IMR-90 (cell line): ENCODE measurements at regions not wholly inside any gene's neighbourhood (a gene's known extent, or its start where the extent isn't known, plus 50 kb on each side); places are given as distances from the start of the nearest gene placed in this dataset.
"Not testable (repeated sequence)": the region's sequence is repeated elsewhere in the genome, so short reads cannot be mapped to it uniquely, and the experiment has no call there.

Source experiments
- ATAC-seq: fragments of 200-7000 bp; cut with Tn5 transposase; 2 replicates; pipeline ENCODE4 v1.9.1; 2020; ENCODE audit warnings: low read depth, mild to moderate bottlenecking, moderate library complexity
- BruUV-seq: library from RNA; stranded (reverse); fragments of 400-500 nt; replicated peaks from 2 replicates; lab custom pipeline; 2021; lab: Mats Ljungman, UMichigan
- CTCF ChIA-PET: fragments of 300-600 bp; formaldehyde crosslinking; extraction: SDS; loops from one replicate; lab custom pipeline; 2021; ENCODE audit warnings: antibody characterized with exemption; lab: Yijun Ruan, JAX
- POLR2A ChIA-PET: fragments of 300-600 bp; sonication (Branson Sonifier 250); formaldehyde crosslinking; loops from one replicate; lab custom pipeline; 2022; ENCODE audit warnings: antibody characterized with exemption; ENCODE audit not compliant: unreplicated experiment; lab: Charles Lee
- DNase-seq: peaks from one replicate; pipeline ENCODE4 v3.0.0; 2013
- H2AFZ ChIP-seq: replicated peaks from 2 replicates; pipeline ENCODE3; 2013; ENCODE audit warnings: low read length, mild to moderate bottlenecking; ENCODE audit not compliant: poor library complexity
- H2AK5ac ChIP-seq: 2 replicates; pipeline ENCODE4 v1.6.1; 2013; ENCODE audit warnings: low read depth, low read length, inconsistent platforms
- H2AK9ac ChIP-seq: replicated peaks from 2 replicates; pipeline ENCODE3; 2013; ENCODE audit warnings: mild to moderate bottlenecking, low read depth, low read length, moderate library complexity; ENCODE audit not compliant: poor library complexity
- H2BK120ac ChIP-seq: 2 replicates; pipeline ENCODE4 v1.6.1; 2013; ENCODE audit warnings: low read depth, low read length, inconsistent platforms
- H2BK15ac ChIP-seq: 3 replicates; pipeline ENCODE4 v1.6.1; 2013; ENCODE audit warnings: low read depth, low read length, inconsistent platforms
- H2BK20ac ChIP-seq: 2 replicates; pipeline ENCODE4 v1.6.1; 2013; ENCODE audit warnings: low read depth, mild to moderate bottlenecking, inconsistent platforms, low read length, moderate library complexity
- H2BK5ac ChIP-seq: 2 replicates; pipeline ENCODE4 v1.6.1; 2013; ENCODE audit warnings: mild to moderate bottlenecking, low read depth, low read length, inconsistent platforms; ENCODE audit not compliant: poor library complexity, severe bottlenecking
- H3K14ac ChIP-seq: replicated peaks from 2 replicates; pipeline ENCODE4 v1.6.1; 2013; ENCODE audit warnings: low read depth, low read length, inconsistent platforms
- H3K18ac ChIP-seq: 2 replicates; pipeline ENCODE4 v1.6.1; 2013; ENCODE audit warnings: low read depth, low read length, control low read depth
- H3K23ac ChIP-seq: 2 replicates; pipeline ENCODE4 v1.6.1; 2013; ENCODE audit warnings: low read depth, low read length, inconsistent platforms
- H3K27ac ChIP-seq: 2 replicates; pipeline ENCODE4 v1.5.1; 2013; ENCODE audit warnings: mild to moderate bottlenecking, control low read depth, low read length; ENCODE audit not compliant: insufficient read depth
- H3K27me3 ChIP-seq: 2 replicates; pipeline ENCODE4 v1.6.1; 2013; ENCODE audit warnings: low read length; ENCODE audit not compliant: control insufficient read depth, insufficient read depth
- H3K36me3 ChIP-seq: 2 replicates; pipeline ENCODE4 v1.6.1; 2013; ENCODE audit warnings: low read length, mixed read lengths; ENCODE audit not compliant: control insufficient read depth, insufficient read depth
- H3K4ac ChIP-seq: 2 replicates; pipeline ENCODE4 v1.6.1; 2013; ENCODE audit warnings: low read depth, low read length, inconsistent platforms
- H3K4me1 ChIP-seq: 2 replicates; pipeline ENCODE4 v1.6.1; 2013; ENCODE audit warnings: low read length, mixed read lengths; ENCODE audit not compliant: control insufficient read depth, insufficient read depth
- H3K4me2 ChIP-seq: 2 replicates; pipeline ENCODE4 v1.6.1; 2013; ENCODE audit warnings: low read depth, mild to moderate bottlenecking, control low read depth, low read length, moderate library complexity
- H3K4me3 ChIP-seq: 2 replicates; pipeline ENCODE4 v1.5.1; 2013; ENCODE audit warnings: low read depth, mild to moderate bottlenecking, control low read depth, low read length, moderate library complexity; ENCODE audit not compliant: insufficient read depth
- H3K56ac ChIP-seq: 2 replicates; pipeline ENCODE4 v1.6.1; 2013; ENCODE audit warnings: low read length, inconsistent platforms; ENCODE audit not compliant: insufficient read depth; ENCODE audit errors: extremely low read depth
- H3K79me1 ChIP-seq, 2 experiments: 2 replicates each; pipeline ENCODE4 v1.6.1; 2013; ENCODE audit warnings: low read length in 2 of 2, inconsistent platforms in 1 of 2, low read depth in 1 of 2
- H3K9ac ChIP-seq: 2 replicates; pipeline ENCODE4 v1.6.1; 2013; ENCODE audit warnings: low read depth, low read length, control low read depth
- H3K9me1 ChIP-seq: 2 replicates; pipeline ENCODE4 v1.6.1; 2013; ENCODE audit warnings: low read length, inconsistent platforms; ENCODE audit not compliant: insufficient read depth
- H3K9me3 ChIP-seq: 2 replicates; pipeline ENCODE4 v1.6.1; 2013; ENCODE audit warnings: low read length; ENCODE audit not compliant: control insufficient read depth, insufficient read depth
- H4K20me1 ChIP-seq: 2 replicates; pipeline ENCODE4 v1.6.1; 2013; ENCODE audit warnings: low read length, inconsistent platforms; ENCODE audit not compliant: insufficient read depth
- H4K5ac ChIP-seq: 2 replicates; pipeline ENCODE4 v1.6.1; 2013; ENCODE audit warnings: mild to moderate bottlenecking, low read depth, low read length, control low read depth
- H4K8ac ChIP-seq, 2 experiments: 2 replicates each; pipeline ENCODE4 v1.6.1; 2013; ENCODE audit warnings: low read depth in 2 of 2, low read length in 2 of 2, control low read depth in 1 of 2, inconsistent platforms in 1 of 2
- H4K91ac ChIP-seq: 2 replicates; pipeline ENCODE4 v1.6.1; 2013; ENCODE audit warnings: low read depth, low read length, inconsistent platforms; ENCODE audit not compliant: insufficient read depth
- WGBS, 2 experiments: methylation state at CpG; one replicate each; pipeline versions ENCODE4 v1.1.5 to v1.1.7; 2013; ENCODE audit warnings: missing lambda C conversion rate in 2 of 2; ENCODE audit not compliant: insufficient read length in 1 of 2; ENCODE audit errors: extremely low coverage in 2 of 2; 5-methylcytosine and 5-hydroxymethylcytosine counted together
- dilution Hi-C: fragments of 300-500 bp; cut with HindIII; formaldehyde crosslinking; loops from one replicate; pipeline ENCODE4 v1.14.3; 2018; ENCODE audit warnings: low sequenced_read_pairs; ENCODE audit not compliant: unreplicated experiment
- in situ Hi-C: fragments of 300-500 bp; cut with MboI; formaldehyde crosslinking; loops from 3 replicates; pipeline ENCODE4 v1.14.3; 2019; ENCODE audit warnings: low sequenced_read_pairs, inconsistent platforms, mixed read lengths
- intact Hi-C: fragments of 100-400 bp; cut with micrococcal nuclease; formaldehyde crosslinking; loops from 2 replicates; pipeline ENCODE4 v1.10.0; 2022

- H2BK5ac ChIP-seq, in situ Hi-C loops, H3K79me1 ChIP-seq, DNase-seq, H3K4me3 ChIP-seq, H2AK5ac ChIP-seq, H3K27me3 ChIP-seq, intact Hi-C loops, H3K18ac ChIP-seq, H2AK9ac ChIP-seq, dilution Hi-C loops, H2BK120ac ChIP-seq, H3K36me3 ChIP-seq, H2AFZ ChIP-seq, H3K4me1 ChIP-seq, H2BK20ac ChIP-seq, H4K5ac ChIP-seq, H4K8ac ChIP-seq, H3K4ac ChIP-seq, H3K9me1 ChIP-seq, H3K56ac ChIP-seq, H3K9me3 ChIP-seq, BruUV-seq, H3K27ac ChIP-seq, ATAC-seq, H2BK15ac ChIP-seq, H3K14ac ChIP-seq, CTCF ChIA-PET, H4K91ac ChIP-seq, H3K9ac ChIP-seq, H3K23ac ChIP-seq, H3K4me2 ChIP-seq, POLR2A ChIA-PET, H4K20me1 ChIP-seq: not testable (repeated sequence)
- no CpG with 5 or more reads among the region's 2 CpGs for WGBS, 2 experiments
Observed at GRCh38 chr1:121082995-121083394, 101.1 kb downstream of the FAM72B start.

- BruUV-seq, H4K91ac ChIP-seq, H2AK9ac ChIP-seq, H2BK15ac ChIP-seq, H3K36me3 ChIP-seq, H3K9ac ChIP-seq, H2BK5ac ChIP-seq, H4K20me1 ChIP-seq, H2AFZ ChIP-seq, H3K14ac ChIP-seq, H3K23ac ChIP-seq, H3K79me1 ChIP-seq, H3K9me3 ChIP-seq, H4K5ac ChIP-seq, H4K8ac ChIP-seq, dilution Hi-C loops, H2BK20ac ChIP-seq, H3K27ac ChIP-seq, ATAC-seq, H3K9me1 ChIP-seq, H3K18ac ChIP-seq, H3K4ac ChIP-seq, H3K56ac ChIP-seq, DNase-seq, POLR2A ChIA-PET, H3K4me1 ChIP-seq, in situ Hi-C loops, H3K4me3 ChIP-seq, CTCF ChIA-PET, intact Hi-C loops, H2AK5ac ChIP-seq, H3K27me3 ChIP-seq, H3K4me2 ChIP-seq, H2BK120ac ChIP-seq: not testable (repeated sequence)
- no CpG with 5 or more reads among the region's 3 CpGs for WGBS, 2 experiments
Observed at GRCh38 chr1:121086249-121086648, 97.9 kb downstream of the FAM72B start.
